ENCODE measurements at regions not wholly inside any gene's neighbourhood (a gene's known extent, or its start where the extent isn't known, plus 50 kb on each side); places are given as distances from the start of the nearest gene placed in this dataset.

GRCh38 chr2:215625207-215625606 is 189.3 kb upstream of the FN1 start (continued):
- TF ChIP-seq USF2 (IDR thresholded peaks at IDR 0.05; ENCODE audit: low read length) (no peak), KDM1A (IDR thresholded peaks at IDR 0.05; ENCODE audit: borderline replicate concordance, low read length) (no peak), EZH2 (IDR thresholded peaks at IDR 0.05; ENCODE audit: low read depth, low read length, severe bottlenecking) (no peak)

All from H1 (cell line).